Right lobe of liver (tissue), 6 donors: ENCODE measurements at regions not wholly inside any gene's neighbourhood (a gene's known extent, or its start where the extent isn't known, plus 50 kb on each side); places are given as distances from the start of the nearest gene placed in this dataset.

Source experiments
- ATAC-seq, 4 donors: fragments of 200-7000 bp; cut with Tn5 transposase; one replicate each; pipeline ENCODE4 v1.9.1; 2020; ENCODE audit warnings: mild to moderate bottlenecking in 4 of 4, moderate library complexity in 4 of 4
- DNase-seq, 3 donors: peaks; one replicate each; pipeline ENCODE4 v3.0.0-alpha.2; 2020
- H3K27ac ChIP-seq, 3 donors: fragments of 200-600 bp; one replicate each; pipeline ENCODE4 v1.8.0; 2022
- H3K27me3 ChIP-seq, 2 donors: fragments of 200-600 bp; one replicate each; pipeline ENCODE4 v1.8.0; 2022
- H3K36me3 ChIP-seq, 4 donors: fragments of 200-600 bp; sonication (generic) in 1 of 4; one replicate each; pipeline versions ENCODE4 v1.5.1 to v1.8.0; 2017 to 2022; ENCODE audit warnings: control low read depth in 1 of 4
- H3K4me1 ChIP-seq, 4 donors: fragments of 200-600 bp; sonication (generic) in 1 of 4; one replicate each; pipeline versions ENCODE4 v1.5.1 to v1.8.0; 2017 to 2022; ENCODE audit warnings: control low read depth in 1 of 4
- H3K4me3 ChIP-seq, 3 donors: fragments of 200-600 bp; one replicate each; pipeline ENCODE4 v1.8.0; 2022
- H3K9me3 ChIP-seq, 4 donors: fragments of 200-600 bp; sonication (generic) in 1 of 4; one replicate each; pipeline versions ENCODE4 v1.5.1 to v1.8.0; 2017 to 2022; ENCODE audit warnings: control low read depth in 1 of 4
- POLR2A ChIP-seq: fragments of 450-650 bp; IDR thresholded peaks from one replicate; pipeline ENCODE4 v1.6.1; 2017; ENCODE audit warnings: antibody characterized with exemption, mild to moderate bottlenecking
- WGBS: methylation state at CpG from one replicate; pipeline ENCODE4 v1.1.6; 2018; ENCODE audit warnings: low coverage, low lambda C conversion rate; ENCODE audit not compliant: insufficient coverage; ENCODE audit errors: missing lambda C conversion rate; 5-methylcytosine and 5-hydroxymethylcytosine counted together
- intact Hi-C, 2 donors: fragments of 100-400 bp; cut with DNase I; formaldehyde crosslinking; loops; one replicate each; pipeline versions ENCODE4 v1.11.2 to v1.14.1; 2022
- TF ChIP-seq, protein P1 (sequence below), 4 donors: fragments of 200-600 bp in 3 of 4; fragments of 450-650 bp in 1 of 4; IDR thresholded peaks; one replicate each; pipeline versions ENCODE4 v1.5.1 to v1.8.0; 2016 to 2022; ENCODE audit warnings: antibody characterized with exemption in 4 of 4, mild to moderate bottlenecking in 2 of 4
- donor health status: DM: no; HTN: yes; CAD: no.
- donor health status: DM: no; HTN: no; CAD: no.
- donor health status: DM: no; HTN: no; CAD: no.
- donor health status: DM: no; HTN: yes; CAD: no.
- donor health status: DM: no; HTN: yes; CAD: no.

GRCh38 chr7:96591900-96592676 lies 117.6 kb downstream of the SEM1 start:
- intact Hi-C loops = no loop called here
- no peak overlapping the region for H3K4me3 ChIP-seq
- H3K4me1 ChIP-seq = peaks cover 0 to 6% (median 2%) of the 10 kb centered on the region in 4 donors
- TF ChIP-seq POLR2A = no peak
- H3K9me3 ChIP-seq = no peaks in the 10 kb centered on the region
- no peaks in the 10 kb centered on the region for H3K36me3 ChIP-seq
- no peak overlapping the region for H3K27ac ChIP-seq
- H3K27me3 ChIP-seq = no peaks in the 10 kb centered on the region
- ATAC-seq (no peak), DNase-seq (no peak)
- 67% methylated on average over 12 of the region's 15 CpGs for WGBS

GRCh38 chr7:96591159-96591899 lies 118.3 kb downstream of the SEM1 start:
- Histone ChIP-seq H3K27me3 (no peaks in the 10 kb centered on the region), H3K27ac (no peak overlapping the region), H3K4me3 (no peak overlapping the region), H3K4me1 (no peaks in the 10 kb centered on the region), H3K9me3 (no peaks in the 10 kb centered on the region), H3K36me3 (no peaks in the 10 kb centered on the region)
- no peak for DNase-seq
- WGBS = 47% methylated on average over 4 of the region's 4 CpGs
- TF ChIP-seq POLR2A = no peak
- TF ChIP-seq, protein P1, sequence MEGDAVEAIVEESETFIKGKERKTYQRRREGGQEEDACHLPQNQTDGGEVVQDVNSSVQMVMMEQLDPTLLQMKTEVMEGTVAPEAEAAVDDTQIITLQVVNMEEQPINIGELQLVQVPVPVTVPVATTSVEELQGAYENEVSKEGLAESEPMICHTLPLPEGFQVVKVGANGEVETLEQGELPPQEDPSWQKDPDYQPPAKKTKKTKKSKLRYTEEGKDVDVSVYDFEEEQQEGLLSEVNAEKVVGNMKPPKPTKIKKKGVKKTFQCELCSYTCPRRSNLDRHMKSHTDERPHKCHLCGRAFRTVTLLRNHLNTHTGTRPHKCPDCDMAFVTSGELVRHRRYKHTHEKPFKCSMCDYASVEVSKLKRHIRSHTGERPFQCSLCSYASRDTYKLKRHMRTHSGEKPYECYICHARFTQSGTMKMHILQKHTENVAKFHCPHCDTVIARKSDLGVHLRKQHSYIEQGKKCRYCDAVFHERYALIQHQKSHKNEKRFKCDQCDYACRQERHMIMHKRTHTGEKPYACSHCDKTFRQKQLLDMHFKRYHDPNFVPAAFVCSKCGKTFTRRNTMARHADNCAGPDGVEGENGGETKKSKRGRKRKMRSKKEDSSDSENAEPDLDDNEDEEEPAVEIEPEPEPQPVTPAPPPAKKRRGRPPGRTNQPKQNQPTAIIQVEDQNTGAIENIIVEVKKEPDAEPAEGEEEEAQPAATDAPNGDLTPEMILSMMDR (IDR thresholded peaks at IDR 0.05) = no peak
- intact Hi-C loops = no loop called here
- ATAC-seq = no peak

DNA sequence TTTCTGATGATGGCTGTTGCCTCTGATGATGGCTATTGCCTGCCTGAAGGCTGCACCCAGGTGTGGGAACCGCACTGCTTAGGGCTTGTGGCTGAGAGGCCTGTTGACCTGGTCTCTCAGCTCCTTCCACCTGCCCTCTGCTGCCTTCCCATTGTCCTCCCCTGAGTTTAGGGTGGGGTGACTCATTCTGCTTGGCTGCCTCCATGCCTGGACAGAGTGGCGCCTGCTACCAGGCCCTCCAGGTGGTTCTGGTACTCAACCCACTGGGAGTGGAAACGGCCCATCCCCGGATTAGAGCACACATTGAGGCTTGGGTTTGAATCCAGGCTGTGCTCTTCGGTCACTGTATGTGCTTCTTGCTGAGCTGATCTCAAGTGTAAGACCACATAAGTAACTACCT lies 120.6 kb downstream of the SEM1 start:
- intact Hi-C loops = no loop called here
- H3K4me3 ChIP-seq = no peak overlapping the region
- H3K27me3 ChIP-seq = no peaks in the 10 kb centered on the region
- H3K27ac ChIP-seq = no peak overlapping the region
- no peaks in the 10 kb centered on the region for H3K9me3 ChIP-seq
- H3K36me3 ChIP-seq = no peaks in the 10 kb centered on the region
- TF ChIP-seq POLR2A = no peak
- TF ChIP-seq, protein P1 (IDR thresholded peaks at IDR 0.05) = no peak
- H3K4me1 ChIP-seq = no peaks in the 10 kb centered on the region
- ATAC-seq (no peak), DNase-seq (no peak)
- 93% methylated on average over 3 of the region's 5 CpGs for WGBS

GRCh38 chr7:96579119-96579518 lies 130.5 kb downstream of the SEM1 start:
- H3K27me3 ChIP-seq = no peaks in the 10 kb centered on the region

DNA sequence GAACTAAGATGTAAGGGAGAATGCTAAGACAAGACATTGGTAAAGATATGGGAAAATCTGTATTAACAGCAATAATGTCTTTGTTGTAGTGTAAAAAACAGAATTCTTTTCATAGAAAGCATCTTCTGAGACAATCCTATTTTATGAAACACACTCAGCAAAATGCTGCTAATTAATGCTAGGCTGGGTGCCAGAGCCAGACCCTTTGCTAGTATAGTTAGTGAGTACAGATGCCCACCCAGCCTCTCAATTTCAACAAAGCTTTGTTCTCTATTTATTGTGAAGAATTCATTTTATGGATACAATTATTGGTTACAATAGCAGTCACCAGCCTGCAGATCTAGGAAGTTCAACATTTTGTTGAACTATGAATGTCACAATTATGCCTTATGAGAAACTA lies 131.0 kb downstream of the SEM1 start:
- H3K9me3 ChIP-seq = no peaks in the 10 kb centered on the region
- no peaks in the 10 kb centered on the region for H3K4me1 ChIP-seq
- no peaks in the 10 kb centered on the region for H3K36me3 ChIP-seq
- ATAC-seq (no peak), DNase-seq (no peak)
- no peak overlapping the region for H3K4me3 ChIP-seq
- no peak overlapping the region for H3K27ac ChIP-seq
- intact Hi-C loops = no loop called here
- no peaks in the 10 kb centered on the region for H3K27me3 ChIP-seq
- TF ChIP-seq, protein P1 (IDR thresholded peaks at IDR 0.05) = no peak

More at GRCh38 chr7:96579119-96579518, 130.5 kb downstream of the SEM1 start:
- Histone ChIP-seq H3K36me3 (no peaks in the 10 kb centered on the region), H3K4me1 (no peaks in the 10 kb centered on the region), H3K9me3 (no peaks in the 10 kb centered on the region), H3K4me3 (no peak overlapping the region), H3K27ac (no peak overlapping the region)
- intact Hi-C loops = no loop called here
- ATAC-seq (no peak), DNase-seq (no peak)
- no peak for TF ChIP-seq POLR2A
- TF ChIP-seq, protein P1 (IDR thresholded peaks at IDR 0.05) = no peak
